Endothelial cell (in vitro differentiated cells): ENCODE measurements at regions not wholly inside any gene's neighbourhood (a gene's known extent, or its start where the extent isn't known, plus 50 kb on each side); places are given as distances from the start of the nearest gene placed in this dataset.

Source experiments
- DNase-seq: peaks from one replicate; pipeline ENCODE4 v3.0.0; 2021; ENCODE audit warnings: low spot score
- H3K27ac Mint-ChIP-seq: one replicate; pipeline ENCODE4 v1.8.0; 2021; ENCODE audit warnings: mixed read lengths, inconsistent platforms; ENCODE audit not compliant: unreplicated experiment
- H3K27me3 Mint-ChIP-seq: one replicate; pipeline ENCODE4 v1.8.0; 2021; ENCODE audit warnings: mild to moderate bottlenecking, moderate library complexity, mixed read lengths, inconsistent platforms; ENCODE audit not compliant: unreplicated experiment
- H3K36me3 Mint-ChIP-seq: one replicate; pipeline ENCODE4 v1.8.0; 2021; ENCODE audit warnings: mild to moderate bottlenecking, low read depth, mixed read lengths, inconsistent platforms; ENCODE audit not compliant: unreplicated experiment
- H3K4me1 Mint-ChIP-seq: one replicate; pipeline ENCODE4 v1.8.0; 2021; ENCODE audit warnings: mild to moderate bottlenecking, mixed read lengths, inconsistent platforms; ENCODE audit not compliant: unreplicated experiment
- H3K4me3 Mint-ChIP-seq: one replicate; pipeline ENCODE4 v1.8.0; 2021; ENCODE audit warnings: mild to moderate bottlenecking, mixed read lengths, inconsistent platforms; ENCODE audit not compliant: unreplicated experiment
- H3K9me3 Mint-ChIP-seq: one replicate; pipeline ENCODE4 v1.8.0; 2021; ENCODE audit warnings: mixed read lengths, inconsistent platforms; ENCODE audit not compliant: unreplicated experiment
- CTCF ChIP-seq: fragments of 200-600 bp; sonication (generic); IDR thresholded peaks from one replicate; pipeline ENCODE4 v1.5.0; 2021; ENCODE audit warnings: antibody characterized with exemption; ENCODE audit not compliant: unreplicated experiment

DNA sequence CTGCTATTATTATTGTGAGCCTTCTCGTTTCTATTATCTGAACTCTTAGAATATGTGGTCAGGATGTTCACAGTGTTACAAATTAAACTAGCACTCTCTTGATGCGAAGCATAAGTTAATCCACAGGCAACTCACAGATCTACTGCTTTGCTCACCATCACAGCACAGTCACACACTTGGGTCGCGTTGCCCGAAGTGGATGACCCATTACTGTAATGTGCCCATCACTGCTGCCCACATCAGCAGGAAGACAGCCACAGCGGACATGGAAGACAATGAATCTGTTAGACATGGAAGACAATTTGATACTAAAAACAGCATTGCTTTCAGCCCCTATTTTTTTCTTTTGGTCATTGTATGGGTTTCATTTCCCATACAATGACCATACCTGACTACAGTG lies 216.4 kb upstream of the B3GAT1 start:
- Mint-ChIP-seq H3K4me1 (no peaks in the 10 kb centered on the region), H3K4me3 (no peak overlapping the region), H3K9me3 (no peaks in the 10 kb centered on the region), H3K36me3 (no peaks in the 10 kb centered on the region), H3K27me3 (no peaks in the 10 kb centered on the region), H3K27ac (no peak overlapping the region)
- TF ChIP-seq CTCF, result no peak
- DNase-seq, result no peak

DNA sequence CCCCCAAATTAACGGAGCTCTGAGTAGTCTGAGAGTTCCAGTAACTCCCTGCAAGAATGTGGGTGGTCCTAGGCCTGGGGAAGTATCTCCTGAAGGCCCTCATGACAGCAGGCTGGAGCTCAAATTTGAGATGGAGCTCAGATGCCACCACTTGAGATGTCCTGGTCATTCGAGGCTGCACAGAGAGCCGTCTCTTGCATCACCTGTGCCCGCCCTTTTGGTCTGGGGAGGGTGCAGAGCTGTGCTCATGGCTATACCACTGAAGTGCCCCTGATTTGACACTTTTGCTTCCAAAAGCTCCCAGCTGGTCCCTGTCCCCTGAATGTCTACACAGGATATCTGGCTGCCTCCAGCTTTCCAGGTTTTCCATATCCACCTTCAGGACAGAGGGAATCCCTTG lies 214.0 kb upstream of the B3GAT1 start:
- no peaks in the 10 kb centered on the region for H3K36me3 Mint-ChIP-seq
- no peak for DNase-seq
- no peak overlapping the region for H3K27ac Mint-ChIP-seq
- no peaks in the 10 kb centered on the region for H3K9me3 Mint-ChIP-seq
- peaks cover 7% of the 10 kb centered on the region for H3K4me1 Mint-ChIP-seq
- no peak for TF ChIP-seq CTCF
- H3K4me3 Mint-ChIP-seq, result no peak overlapping the region
- no peaks in the 10 kb centered on the region for H3K27me3 Mint-ChIP-seq

GRCh38 chr11:134625631-134626030 lies 213.6 kb upstream of the B3GAT1 start:
- TF ChIP-seq CTCF, result no peak

DNA sequence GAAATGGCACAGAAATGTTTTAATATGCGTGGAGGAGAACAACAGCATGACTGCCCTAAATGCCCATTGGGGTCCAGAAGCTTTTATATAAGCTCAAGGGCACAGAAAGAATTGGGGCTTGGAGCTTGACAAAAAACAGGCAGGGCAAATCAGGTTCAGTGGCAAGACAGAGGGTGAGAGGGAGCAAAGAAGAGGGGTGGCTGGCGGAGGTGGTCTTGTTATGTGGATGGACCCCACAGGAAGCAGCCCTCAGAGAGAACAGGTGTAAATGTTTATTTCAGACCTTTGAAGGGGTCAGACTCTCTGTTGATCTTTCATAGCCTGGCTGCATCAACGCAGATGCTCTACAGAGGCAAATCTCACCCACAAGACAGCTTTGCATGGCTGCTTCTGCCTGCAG lies 213.1 kb upstream of the B3GAT1 start:
- no peak overlapping the region for H3K4me3 Mint-ChIP-seq
- no peak overlapping the region for H3K27ac Mint-ChIP-seq
- peaks cover 7% of the 10 kb centered on the region for H3K4me1 Mint-ChIP-seq
- H3K9me3 Mint-ChIP-seq, result no peaks in the 10 kb centered on the region
- no peak for TF ChIP-seq CTCF
- no peaks in the 10 kb centered on the region for H3K27me3 Mint-ChIP-seq
- DNase-seq, result no peak
- H3K36me3 Mint-ChIP-seq, result no peaks in the 10 kb centered on the region

More at GRCh38 chr11:134625631-134626030, 213.6 kb upstream of the B3GAT1 start:
- no peaks in the 10 kb centered on the region for H3K36me3 Mint-ChIP-seq
- peaks cover 7% of the 10 kb centered on the region for H3K4me1 Mint-ChIP-seq
- no peak overlapping the region for H3K4me3 Mint-ChIP-seq
- H3K9me3 Mint-ChIP-seq, result no peaks in the 10 kb centered on the region
- no peak for DNase-seq
- no peak overlapping the region for H3K27ac Mint-ChIP-seq
- no peaks in the 10 kb centered on the region for H3K27me3 Mint-ChIP-seq

GRCh38 chr11:134624166-134624920 lies 212.3 kb upstream of the B3GAT1 start:
- no peak for TF ChIP-seq CTCF
- Mint-ChIP-seq H3K27me3 (no peaks in the 10 kb centered on the region), H3K4me3 (no peak overlapping the region), H3K9me3 (no peaks in the 10 kb centered on the region), H3K36me3 (no peaks in the 10 kb centered on the region), H3K4me1 (peaks cover 7% of the 10 kb centered on the region), H3K27ac (no peak overlapping the region)
- no peak for DNase-seq
